LNCAP (cell line): ENCODE measurements at regions not wholly inside any gene's neighbourhood (a gene's known extent, or its start where the extent isn't known, plus 50 kb on each side); places are given as distances from the start of the nearest gene placed in this dataset.

Experiments
- CTCF ChIP-seq: fragments of 450-650 bp; IDR thresholded peaks from 2 replicates; pipeline ENCODE4 v1.5.1; 2017; ENCODE audit warnings: mild to moderate bottlenecking

GRCh38 chr6:168387426-168387825, 53.6 kb upstream of the SMOC2 start:
- no peak for TF ChIP-seq CTCF

- no peak for TF ChIP-seq CTCF
Observed at GRCh38 chr6:168387911-168388310, 53.1 kb upstream of the SMOC2 start.

GRCh38 chr6:168388641-168389633, 52.0 kb upstream of the SMOC2 start:
- no peak for TF ChIP-seq CTCF

GRCh38 chr6:168390749-168391420, 50.1 kb upstream of the SMOC2 start:
- TF ChIP-seq CTCF = no peak
